Activated CD8-positive, alpha-beta memory T cell treated with anti-CD3 and anti-CD28 coated beads, Interleukin-2, amount 50 U/mL, for 48 hours (primary cell): ENCODE measurements at regions not wholly inside any gene's neighbourhood (a gene's known extent, or its start where the extent isn't known, plus 50 kb on each side); places are given as distances from the start of the nearest gene placed in this dataset.

Source experiments
- DNase-seq: peaks from one replicate; pipeline ENCODE4 v3.0.0-alpha.2; 2020

DNA sequence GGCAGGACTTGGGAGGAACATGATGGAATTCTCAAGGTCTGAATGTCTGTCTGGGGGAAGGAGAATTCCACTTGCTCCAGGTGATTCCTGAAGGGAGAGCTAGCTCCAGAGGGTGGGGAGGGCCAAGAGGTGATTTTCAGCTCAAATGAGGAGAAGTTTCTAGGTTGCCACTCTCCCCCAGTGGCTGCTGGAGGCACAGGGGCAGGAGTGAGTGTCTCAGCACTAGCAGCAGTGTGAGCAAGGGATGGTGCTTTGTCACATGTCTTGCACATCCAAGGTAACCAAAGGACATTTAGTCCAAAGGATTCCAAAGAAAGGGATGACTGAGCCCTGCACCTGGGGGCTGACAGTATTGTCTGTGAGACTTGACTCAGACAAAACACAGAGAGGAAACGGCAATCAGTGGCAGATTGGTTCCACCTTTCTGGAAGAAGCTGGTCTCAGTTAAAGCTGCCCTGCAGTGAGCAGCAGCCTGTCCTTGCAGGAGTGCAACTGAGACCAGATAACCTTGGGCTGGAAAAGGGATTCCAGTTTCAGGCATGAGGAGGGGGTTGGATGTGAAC, 51.2 kb upstream of the PCBD1 start:
- DNase-seq = no peak

DNA sequence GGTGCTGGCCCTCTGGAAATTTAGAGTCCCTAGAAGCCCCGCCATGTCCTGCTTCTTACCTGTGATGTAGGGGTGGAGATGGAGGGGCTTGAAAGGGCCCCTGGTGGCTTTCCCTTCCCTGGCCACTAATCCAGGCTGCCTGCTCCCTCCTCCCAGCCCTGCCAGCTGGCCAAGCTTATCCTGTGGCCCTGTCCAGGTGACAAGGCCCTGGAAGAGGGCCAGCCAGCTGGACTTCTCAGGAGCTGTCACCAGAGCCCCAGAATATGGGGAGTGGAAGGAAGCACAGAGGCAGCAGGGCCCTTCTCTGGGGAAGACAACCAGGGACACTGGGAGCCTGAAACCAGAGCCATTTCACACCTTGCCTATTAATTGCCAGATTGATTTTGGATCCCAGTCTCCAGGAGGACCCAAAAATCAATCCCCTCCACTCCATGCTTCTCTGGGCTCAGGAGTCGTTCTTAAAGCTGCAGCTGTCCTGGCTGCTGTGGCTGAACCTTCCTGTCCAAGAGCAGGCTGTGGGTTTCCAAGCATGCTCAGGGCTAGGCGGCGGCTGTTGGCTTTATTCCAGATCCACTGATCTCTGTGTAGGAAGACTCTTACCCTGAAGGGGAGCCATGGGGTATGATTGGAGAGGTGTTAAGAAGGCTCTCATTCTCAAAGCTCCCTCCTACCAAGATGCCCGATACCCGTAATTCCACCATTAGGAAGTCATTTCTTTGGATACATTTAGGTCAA, 52.6 kb upstream of the PCBD1 start:
- no peak for DNase-seq

DNA sequence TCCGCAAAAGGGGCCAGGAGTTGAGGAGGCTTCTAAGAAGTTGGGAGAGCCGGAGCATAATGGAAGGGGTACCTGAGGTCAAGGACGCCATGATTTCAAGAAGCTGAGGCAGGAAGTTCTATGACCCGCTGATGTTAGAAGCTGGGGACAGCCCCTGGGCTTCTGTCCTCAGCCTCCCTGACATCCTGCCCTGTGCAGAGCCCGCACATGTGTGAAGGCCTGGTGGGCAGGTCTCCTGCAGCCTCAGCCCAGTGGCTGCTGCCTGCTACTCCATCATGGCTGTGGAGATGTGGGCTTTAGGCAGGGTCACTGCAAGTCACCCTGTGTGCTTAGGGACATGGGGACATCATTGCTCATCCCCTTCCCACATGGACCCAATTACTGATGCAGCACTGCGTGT, 53.8 kb upstream of the PCBD1 start:
- DNase-seq = no peak

DNA sequence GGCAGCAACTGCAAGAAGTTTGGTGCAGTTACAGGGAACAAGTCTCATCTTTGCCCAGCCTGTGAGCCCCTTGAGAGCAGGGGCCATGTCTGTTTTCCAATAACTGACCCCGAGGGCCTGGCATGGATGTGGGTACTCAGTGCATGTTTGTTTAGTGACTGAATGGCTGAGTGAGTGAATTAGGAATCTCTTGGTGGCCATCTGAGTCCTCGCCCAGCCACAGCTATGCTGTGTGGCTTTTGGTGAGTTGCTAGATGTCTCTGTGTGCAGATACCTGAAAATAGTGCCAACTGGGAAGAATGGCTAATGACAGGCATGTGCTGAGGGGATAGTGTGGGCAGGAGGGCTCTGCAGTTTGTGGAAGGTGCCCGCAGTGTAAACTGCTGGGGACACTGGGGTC, 54.4 kb upstream of the PCBD1 start:
- no peak for DNase-seq

DNA sequence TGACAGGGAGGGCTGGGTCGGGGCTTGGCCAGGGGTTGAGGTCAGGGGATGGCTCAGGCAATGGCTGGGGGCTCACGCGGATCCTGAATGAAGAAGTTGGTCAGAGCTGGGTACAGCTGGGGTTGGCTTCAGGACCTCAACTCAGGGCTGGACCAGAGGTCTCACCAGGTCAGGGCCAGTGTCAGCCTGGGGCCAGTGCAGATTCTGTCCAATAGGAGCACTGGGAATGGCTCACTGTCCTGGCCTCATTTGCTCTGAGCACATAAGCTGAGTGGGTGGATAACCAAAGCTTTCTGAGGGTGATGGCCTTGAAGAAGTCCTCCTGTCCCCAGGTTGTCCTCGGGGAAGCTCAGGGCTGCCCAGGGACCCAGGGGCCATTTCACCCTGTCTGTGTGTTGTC, 54.9 kb upstream of the PCBD1 start:
- no peak for DNase-seq

DNA sequence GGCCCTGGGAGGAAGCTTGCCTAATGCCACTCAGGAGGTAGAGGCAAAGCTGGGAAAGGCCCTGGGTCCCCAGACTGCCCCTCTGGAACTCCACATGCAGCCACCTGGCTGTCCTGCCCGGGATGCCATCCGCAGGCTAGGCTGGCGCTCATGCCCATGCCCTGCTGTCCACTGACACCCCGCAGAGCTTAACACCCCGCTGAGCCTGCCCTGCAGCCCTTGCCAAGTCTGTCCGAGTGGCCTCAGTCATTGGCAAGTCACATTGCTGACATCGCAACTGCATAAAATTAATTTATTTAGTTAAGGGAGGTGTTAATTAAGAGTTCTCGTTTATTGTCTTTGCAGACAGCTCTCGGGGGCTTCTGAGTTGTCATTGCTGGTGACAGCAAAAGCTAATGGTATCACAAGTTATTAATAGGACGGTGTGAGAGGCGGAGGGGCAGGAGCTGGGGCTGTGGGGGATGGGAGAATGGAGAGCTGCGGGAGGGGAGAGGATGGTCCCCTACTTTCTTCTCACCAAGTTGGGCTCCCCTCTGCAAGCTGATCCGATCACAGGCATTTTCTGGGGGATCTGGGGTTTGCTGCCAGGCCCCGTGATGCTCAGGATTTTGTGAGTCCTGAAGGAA, 55.6 kb upstream of the PCBD1 start:
- no peak for DNase-seq

DNA sequence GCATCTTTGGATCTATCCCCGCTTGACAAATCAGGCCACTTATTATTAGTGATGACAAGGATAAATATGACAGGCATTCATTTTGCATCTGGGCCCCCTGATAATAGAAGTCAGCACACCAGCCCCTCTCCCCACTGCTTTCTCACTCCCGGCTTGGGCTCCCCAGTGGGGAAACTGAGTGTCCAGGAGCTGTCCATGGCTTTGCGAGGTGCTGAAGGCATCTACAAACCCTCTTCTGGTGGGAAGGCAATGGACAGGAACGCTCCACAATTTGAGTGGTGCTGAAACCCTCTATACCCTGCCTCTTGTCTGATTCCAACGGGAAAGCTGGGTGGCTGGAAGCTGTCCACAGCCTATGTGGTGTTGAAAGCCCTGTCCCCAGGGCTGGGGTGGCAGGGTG, 61.7 kb upstream of the PCBD1 start:
- DNase-seq = no peak

DNA sequence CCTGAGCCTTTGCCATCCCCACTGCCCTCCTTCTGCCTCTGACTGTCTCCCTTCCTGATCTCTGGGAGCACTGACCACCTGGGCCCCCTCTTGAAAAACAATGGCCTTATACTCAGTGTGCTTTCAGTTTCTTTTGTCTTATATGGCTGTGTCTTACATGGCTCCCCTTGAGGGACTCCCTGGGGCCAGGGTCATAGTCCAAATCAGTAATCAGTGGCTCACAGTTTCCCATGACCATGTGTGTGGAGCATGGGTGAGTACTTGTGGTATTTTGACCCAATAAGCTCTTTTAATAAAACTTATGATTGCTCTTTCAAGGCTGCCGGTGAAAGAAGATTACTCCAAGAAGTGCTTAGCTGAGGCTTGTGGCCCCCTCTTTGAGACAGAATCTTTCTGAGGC, 62.4 kb upstream of the PCBD1 start:
- DNase-seq = no peak

DNA sequence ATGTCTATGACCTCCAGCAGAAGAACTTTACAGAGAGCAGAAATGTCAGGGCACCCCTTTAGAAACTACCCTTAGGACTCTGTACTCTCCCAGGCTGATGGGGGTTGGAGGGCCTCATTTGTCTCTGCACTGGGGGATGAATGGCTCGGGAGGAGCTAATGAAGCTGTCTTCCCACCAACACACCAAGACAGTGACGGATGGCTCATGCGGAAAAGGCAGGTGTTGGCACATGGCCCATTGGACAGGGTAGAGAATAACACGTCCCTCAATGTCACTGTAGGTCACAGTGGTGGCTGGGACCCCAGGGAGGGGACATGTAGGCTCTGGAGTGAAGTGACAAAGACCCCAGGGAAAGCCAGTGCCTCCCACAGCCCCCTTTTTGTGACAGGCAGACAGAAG, 64.0 kb upstream of the PCBD1 start:
- no peak for DNase-seq

DNA sequence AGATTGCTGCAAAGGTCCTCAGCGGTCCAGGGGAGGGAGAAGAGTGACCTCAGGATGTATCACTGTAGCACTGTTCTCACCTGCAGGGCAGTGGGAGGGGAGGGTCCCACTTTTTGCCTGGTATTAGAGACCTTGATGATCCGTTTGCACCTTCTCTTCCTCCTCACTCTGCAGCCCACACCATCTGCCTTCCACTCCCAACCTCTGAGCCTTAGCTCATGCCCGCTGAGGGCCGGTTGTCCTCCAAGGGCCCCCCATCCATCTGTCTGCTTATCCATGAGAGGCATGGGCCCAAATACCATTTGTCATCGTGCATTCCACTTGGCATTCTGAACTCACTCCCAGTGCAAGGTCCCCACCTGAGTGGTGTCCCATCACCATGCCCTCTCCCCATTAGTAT, 64.6 kb upstream of the PCBD1 start:
- no peak for DNase-seq

DNA sequence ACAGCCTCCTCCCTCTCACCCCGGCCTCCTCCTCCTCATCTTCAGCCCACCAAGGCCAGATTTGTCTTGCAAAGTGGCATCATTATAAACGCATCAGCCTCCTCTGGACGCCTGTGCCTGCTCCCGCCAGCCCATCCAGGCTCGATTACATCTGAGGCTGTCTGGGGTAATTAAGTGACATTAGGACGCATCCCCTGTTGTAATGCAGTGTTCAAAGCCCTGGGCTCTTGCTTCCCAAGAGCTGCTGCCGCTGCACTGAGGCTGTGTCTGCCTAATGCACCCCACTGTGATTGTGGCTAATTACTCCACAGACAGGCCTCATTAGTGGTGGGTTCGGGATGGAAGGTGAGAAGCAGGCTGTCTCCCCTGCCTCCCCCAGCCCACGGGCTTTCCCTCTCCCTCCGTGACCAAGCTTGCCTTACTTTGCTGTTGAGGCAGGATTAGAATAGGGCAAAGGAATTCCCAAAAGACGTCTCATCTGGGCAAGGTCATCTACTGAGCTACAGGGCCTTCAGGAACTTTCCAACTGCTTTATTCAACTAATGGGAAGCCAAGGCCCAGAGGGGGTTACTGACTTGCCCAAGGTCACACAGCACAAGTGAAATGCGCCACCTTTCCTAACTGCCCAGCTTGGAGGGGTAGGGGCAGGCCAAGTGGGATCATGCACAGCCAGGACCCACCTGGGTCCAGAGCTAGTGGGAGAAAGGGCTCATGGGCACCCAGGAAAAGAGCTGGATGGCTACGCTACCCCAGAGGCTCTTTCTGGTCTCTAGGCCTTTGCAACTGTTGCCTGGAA, 66.2 kb upstream of the PCBD1 start:
- DNase-seq = no peak

DNA sequence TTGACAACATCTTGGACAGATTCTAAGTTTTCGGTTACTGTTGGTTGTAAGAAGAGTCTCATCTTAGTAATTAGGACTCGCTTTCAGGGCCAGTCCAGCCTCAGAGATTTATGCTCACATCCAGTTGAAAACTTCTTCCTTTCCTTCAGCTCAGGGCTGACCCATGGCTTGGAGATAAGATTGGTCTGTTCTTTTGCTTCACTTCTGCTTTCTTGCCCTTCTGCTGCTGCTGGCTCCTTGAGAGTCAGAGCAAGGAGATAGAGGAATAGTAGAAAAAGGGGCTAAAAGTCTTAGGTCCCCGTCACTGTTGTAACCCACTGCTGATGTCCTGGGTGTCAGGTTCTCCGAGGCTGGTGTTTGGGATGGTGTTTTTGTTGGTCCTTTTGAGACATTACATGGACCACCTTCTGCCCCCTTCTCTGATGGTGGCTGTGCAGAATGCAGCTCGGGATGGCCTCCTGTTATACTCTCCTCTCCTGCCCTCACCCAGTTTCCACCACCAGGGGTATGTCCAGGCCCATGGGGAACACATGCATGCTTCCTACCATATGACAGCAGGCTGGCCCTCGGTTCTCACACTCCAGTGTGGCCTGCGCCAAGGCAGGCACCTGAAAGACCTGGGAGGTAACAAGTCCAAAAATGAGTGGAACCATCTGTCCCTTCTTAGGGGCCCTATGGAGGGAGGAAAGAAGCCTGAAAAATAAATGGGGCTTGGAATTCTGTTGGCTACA, 67.8 kb upstream of the PCBD1 start:
- DNase-seq = no peak

DNA sequence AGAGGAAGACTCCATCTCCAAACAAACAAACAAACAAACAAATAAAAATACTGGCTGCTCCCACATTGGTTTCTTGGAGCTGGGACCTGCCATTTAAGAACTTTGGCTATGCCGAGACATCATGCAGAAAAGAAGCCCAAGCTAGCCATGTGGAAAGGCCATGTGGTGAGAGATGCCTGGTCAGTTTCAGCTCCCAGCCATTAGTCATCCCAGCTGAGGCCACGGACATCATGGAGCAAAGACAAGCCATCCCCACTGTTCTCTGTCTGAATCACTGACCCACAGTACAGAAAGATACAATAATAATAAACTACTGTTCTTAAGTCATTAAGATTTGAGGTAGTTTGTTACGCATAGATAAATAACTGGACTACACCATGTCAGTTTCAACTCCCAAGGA, 70.0 kb upstream of the PCBD1 start:
- no peak for DNase-seq

DNA sequence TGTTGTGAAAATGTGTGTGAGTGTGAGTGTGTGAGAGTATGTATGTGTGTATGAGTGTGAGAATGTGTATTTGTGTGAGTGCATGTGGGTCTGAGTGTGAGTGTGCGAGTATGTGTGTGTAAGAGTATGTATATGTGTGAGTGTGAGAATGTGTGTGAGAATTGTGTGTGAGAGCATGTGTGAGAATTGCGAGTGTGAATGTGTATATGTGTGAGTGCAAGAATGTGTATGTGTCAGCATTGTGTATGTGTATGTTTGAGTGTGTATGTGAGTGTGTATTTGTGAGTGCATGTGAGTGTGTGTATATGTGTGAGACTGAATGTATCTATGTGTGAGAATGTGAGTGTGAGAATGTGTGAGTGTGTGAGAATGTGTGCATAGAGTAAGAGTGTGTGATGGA, 72.0 kb upstream of the PCBD1 start:
- DNase-seq = no peak

DNA sequence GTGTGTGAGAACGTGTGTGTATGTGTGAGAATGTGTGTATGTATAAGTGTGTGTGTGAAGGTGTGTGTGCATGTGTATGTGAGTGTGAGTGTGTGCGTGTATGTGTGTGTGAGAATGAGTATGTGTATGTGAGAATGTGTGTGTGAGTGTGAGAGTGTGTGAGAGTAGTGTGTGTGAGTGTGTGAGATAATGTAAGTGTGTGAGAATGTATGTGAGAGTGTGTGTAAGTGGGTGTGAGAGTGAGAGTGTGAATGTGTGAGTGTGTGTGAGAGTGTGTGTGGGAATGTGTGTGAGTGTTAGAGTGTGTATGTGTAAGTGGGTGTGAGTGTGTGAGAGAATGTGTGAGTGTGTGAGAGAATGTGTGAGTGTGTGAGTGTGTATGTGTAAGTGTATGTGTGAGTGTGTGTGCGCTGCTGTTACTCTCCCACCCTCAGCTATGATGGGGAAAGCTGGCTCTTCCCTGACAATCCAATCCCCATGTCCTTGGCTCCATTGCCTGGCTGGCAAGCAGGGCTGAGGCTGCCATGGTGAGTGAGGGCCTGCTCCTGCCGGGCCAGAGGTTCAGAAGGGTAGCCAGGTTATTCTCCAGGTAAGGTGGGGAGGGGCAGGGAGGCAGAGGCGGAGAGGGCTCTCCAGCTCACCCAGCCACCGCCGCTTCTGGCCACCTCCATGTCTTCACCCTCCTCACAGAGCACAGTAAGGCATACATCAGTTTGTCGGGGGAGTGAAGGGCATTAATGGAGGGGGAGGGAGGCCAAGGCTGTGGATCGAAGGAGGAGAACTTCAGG, 72.6 kb upstream of the PCBD1 start:
- no peak for DNase-seq

DNA sequence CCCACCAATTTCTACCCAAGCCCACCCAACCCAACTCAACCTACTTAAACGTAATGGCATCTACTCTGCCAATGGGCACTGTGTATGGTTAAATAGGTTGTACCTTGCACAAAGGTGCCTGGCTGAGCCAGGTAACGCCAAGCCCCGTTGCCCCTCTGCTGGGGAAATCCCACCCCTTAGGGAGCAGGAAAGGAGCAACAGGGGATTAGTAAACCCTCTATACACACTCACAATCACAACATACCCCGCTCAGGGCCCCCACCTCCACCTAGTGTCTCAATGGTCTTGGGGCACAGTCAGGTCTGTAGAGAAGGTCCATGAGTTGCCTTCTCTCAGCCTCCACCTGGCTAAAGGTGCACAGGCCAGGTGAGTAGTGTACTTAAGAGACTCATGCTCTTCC, 74.3 kb upstream of the PCBD1 start:
- DNase-seq = no peak

DNA sequence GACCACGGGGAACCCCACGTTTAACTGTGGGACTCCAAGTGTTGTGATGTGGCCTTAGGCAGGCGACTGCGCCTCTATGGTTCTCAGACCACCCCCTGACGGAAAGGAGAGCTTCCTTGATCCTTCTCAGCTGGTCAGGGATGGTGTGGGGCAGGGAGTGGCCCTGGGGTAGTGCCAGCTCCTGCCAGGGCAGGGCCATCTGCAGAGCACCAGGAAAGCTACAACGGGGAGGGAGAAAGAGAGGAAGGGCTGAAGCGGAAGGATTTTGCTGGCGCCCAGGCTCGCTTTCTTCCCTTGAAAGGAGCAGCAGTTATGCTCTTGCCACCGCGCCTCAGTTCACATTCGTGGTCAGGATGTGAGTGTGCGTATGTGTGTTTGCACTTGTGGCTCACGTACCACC, 74.9 kb upstream of the PCBD1 start:
- DNase-seq = no peak

DNA sequence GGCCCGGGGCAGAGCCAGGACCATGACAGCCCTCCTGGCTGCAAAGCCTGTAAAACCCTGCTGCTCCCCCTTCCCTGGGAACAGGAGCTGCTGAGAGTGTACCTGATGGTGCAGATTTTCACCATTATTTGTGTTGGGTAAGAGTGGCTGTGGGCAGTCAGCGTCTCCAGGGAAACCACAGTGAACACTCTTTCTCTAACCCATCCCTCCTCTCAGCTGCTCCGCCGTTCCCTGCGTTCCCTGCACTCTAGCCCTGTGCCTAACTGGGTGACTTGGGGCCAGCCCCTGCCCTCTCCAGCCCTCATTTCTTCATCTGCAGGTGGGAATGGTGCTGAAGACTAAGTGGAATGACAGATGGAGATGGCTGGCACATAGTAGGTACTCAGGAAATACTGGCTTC, 75.9 kb upstream of the PCBD1 start:
- no peak for DNase-seq

DNA sequence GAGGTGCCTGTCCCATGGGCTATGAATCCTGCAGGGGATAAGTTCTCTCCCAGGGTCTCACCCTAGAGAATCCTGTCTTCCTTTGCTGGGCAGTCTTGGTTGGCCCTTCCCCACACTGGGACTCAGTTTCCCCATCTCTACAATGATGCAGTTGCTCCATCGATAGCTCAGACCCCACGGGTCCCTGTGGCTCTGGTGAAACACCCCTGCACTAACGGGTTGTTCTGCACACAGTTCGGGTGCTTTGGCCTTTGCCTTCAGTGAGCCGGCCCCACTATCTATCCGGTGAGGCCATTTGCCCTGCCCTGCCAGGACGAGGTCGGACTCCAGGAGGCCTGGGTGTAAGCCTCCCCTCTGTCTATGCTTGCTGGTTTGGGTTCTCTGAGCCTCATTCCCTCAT, 76.5 kb upstream of the PCBD1 start:
- no peak for DNase-seq

DNA sequence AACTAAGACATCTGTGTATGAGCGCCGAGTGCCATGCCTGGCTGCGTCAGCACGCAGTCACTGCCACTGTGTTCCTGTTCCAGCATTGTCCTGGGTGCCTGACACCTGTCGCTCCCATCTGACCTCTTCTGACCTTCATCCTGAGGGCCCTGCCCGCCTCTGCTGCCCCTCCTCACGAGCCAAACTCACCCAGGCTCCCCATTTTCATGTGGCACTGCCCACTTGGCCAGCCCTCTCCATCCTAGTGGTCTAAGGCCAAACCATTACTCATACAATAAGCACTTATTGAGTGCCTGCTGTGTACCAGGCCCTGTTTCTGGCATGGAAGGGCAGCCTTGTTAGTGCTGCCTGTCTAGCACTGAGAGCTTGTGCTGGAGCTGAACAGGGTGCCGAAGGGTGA, 77.2 kb upstream of the PCBD1 start:
- DNase-seq = no peak

DNA sequence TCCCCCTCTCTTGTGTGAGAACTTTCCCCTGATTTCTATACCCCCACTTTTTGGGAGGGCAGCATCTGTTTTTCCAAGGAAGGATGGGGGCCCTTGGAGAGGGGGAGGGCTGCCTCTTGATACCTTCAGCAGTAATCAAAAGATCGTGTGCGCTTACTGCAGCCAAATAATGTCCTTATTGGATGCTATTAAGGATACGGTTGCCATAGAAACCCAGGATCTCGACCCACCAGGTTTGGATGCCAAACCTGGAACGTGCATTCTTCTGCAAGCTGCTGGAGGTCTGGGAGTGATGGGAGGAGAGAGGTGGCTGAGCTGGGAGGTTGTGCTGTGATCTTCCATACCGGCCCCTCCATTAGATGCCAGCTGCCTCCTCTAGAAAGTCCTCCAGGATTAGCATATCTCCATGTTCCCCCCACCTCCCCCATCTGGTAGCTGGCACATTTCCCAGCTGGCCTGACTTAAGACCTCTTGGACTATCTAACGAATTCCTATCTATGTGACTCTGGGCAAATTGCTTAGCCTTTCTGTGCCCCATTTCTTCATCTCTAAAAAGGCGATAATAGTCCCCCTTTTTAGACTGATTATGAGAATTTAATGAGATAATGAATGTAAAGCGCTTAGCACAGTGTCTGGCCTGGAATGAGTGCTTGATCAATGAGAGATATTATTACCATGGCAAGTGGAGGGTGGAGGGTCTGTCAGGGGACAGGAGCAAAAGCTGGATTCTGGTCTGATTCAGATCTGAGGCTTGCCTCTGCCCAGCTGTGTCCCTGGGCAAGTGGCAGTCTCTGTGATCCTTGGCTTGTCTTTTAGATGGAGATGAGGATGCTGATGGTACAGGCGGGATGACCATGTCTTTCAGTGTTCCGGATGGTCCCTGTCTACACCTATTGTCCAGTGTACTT, 78.5 kb upstream of the PCBD1 start:
- DNase-seq = no peak
